ENCODE measurements at regions not wholly inside any gene's neighbourhood (a gene's known extent, or its start where the extent isn't known, plus 50 kb on each side); places are given as distances from the start of the nearest gene placed in this dataset.

GRCh38 chr11:134674974-134675373 is 262.9 kb upstream of the B3GAT1 start:
- DNase-seq (ENCODE audit: low read depth, low spot score), result no peak

- DNase-seq (ENCODE audit: low read depth, low spot score), result no peak
Measured at GRCh38 chr11:134670961-134671370, 258.9 kb upstream of the B3GAT1 start.

DNA sequence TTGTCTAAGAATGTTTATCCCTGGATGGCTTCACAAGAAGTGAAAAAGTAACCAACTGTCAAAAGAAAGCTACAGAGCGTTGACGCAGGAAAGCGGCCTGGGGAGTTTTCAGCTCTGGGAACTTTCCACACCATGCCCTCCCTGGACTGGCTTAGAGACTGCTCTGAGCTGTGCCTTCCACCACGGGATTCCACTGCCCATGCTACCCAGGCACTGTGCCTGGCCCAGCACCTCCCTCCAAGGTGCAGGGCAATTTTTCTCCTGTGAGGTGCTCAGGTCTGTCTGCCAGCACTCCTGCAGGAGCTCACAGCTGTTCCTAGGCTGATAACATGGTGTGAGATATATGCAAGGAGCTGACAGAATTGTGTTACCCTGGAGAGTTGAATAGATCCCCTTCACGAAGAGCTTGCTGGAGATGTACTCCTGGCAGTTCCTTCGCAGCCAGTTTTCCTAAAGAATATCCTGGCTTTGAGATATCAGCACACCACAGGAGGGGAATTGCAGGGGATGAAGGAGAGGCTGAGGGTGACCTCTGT is 258.3 kb upstream of the B3GAT1 start:
- DNase-seq (ENCODE audit: low read depth, low spot score), result no peak

- no peak for DNase-seq (ENCODE audit: low read depth, low spot score)
Measured at GRCh38 chr11:134669796-134670195, 257.8 kb upstream of the B3GAT1 start.

DNA sequence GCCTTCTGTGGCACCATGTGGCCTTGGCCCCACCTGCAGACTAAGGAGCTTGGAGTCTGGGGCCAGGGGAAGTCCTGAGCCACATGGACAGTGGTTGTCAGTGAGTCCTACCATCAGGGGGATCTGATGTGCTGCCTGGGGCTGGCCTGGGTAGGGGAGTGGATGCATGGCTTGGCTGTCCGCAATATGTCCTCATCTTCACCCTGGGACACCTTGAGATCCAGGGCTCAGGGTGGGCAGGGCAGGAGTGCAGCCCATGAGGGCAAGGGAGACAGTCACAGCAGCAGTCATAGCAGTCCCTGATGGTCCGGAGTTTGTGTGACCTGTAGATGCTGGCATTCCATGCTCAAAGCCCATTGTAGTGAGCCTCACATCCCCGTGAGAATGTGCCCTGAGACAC is 256.8 kb upstream of the B3GAT1 start:
- DNase-seq (ENCODE audit: low read depth, low spot score), result no peak

DNA sequence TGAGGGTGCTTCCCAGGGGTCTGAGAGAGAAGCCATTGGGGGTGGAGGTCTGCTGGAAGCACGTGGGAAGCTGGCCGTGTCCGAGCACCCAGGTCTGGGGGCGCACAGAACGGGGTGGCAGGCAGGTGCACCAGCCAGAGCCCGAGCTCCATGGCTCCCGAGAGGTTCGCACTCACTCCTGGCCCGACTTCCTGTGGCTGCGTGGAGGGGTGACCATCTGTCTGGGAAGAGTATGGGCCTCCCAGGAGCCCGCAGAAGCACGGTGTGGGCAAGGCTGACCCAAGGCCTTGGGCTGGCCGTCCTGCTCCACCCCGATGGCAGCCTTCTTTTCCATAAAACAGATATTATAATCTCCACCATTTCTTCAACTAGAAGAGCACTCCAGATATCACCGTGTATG is 256.0 kb upstream of the B3GAT1 start:
- no peak for DNase-seq (ENCODE audit: low read depth, low spot score)

DNA sequence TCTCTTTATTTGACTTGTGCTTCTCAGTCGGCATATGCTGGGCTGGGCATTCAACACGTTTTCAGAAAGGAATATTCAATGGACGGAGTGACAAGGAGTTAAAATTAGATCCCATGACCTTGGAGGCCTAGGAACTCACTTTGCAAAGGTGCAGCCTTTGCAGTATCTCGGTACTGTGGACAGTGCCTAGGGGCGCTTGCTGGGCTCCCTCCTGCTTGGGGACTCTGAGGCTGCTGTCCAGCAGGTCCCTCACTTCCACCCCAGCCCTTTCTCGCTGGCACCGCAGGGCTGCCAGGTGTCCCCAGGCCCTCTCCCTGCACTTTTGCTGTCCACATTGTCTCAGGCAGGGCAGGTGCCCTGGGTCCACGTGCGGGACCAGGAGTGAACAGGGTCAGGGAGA is 255.5 kb upstream of the B3GAT1 start:
- no peak for DNase-seq (ENCODE audit: low read depth, low spot score)

DNA sequence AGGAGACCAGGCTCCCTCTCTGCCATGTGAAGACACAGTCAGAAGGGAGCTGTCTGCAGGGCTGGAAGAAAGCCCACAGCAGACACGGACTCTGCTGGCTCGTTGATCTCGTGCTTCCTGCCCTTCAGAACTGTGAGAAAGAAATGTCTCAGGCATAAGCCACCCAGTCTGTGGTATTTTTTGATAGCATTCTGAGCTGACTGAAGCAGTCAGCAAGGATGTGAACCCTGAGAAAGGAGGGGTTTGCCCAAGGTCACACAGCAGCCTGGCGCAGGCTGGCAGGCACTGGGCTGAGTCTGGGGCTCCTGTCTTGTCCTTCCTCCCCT is 255.1 kb upstream of the B3GAT1 start:
- DNase-seq (ENCODE audit: low read depth, low spot score), result no peak

DNA sequence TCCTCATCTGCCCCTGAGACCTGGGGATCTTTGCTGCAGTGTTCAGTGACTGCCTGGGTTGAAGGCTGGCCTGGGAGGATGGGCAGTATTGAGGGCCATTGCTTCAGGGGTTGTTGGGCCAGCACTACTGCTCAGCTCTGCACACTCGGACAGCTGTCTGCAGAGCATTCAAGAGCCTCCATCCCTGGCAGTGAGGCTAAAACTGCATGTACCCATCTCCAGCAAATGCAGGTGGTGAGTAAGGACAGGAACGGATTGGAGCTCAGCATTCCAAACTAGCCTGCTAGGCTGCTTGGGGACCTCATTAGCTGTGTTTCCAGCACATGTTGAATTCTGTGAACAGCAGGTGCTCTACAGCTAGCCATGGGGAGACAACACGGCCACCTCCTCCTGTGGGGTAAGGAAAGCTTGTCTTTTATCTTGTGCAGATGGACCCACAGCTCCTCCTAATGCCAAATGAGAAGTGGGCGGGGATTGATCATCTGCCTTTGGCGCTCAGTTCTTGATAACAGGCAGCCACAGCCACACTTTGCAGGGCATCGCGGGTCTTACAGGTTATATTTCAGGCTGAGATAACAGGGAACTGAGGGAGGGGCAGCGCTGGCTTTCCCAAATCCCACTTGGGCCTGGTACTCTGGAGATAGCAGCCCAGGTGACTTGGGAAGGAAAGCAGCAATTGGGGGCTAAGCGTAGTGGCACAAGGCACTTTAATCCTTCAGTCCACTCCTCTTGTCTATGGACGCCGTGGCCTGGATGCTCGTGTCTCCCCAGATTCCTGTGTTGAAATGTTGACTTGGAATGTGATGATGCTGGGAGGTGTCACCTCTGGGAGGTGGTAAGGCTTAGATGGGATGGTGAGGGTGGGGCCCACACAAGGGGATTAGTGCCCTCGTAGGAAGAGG is 254.5 kb upstream of the B3GAT1 start:
- no peak for DNase-seq (ENCODE audit: low read depth, low spot score)

- no peak for DNase-seq (ENCODE audit: low read depth, low spot score)
Measured at GRCh38 chr11:134665571-134666270, 253.7 kb upstream of the B3GAT1 start.

DNA sequence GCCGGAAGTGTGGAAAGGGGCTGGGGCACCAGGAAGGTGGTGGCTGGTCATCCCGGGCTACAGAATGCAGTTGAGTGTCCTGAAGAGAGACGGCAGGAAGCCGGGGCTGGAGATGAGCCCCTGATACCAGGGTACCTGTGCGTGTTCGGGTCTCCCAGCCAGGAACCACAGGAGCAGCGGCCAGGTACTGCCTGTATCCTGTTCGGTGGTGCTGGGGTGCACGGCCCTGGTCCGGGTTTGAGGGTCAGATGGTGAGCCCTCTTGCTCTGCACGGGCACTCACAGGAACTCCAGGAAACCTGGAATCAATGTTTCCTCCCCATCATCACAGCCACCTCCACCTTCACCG is 253.1 kb upstream of the B3GAT1 start:
- DNase-seq (ENCODE audit: low read depth, low spot score), result no peak

GRCh38 chr11:134664447-134665187 is 252.6 kb upstream of the B3GAT1 start:
- no peak for DNase-seq (ENCODE audit: low read depth, low spot score)

- no peak for DNase-seq (ENCODE audit: low read depth, low spot score)
Measured at GRCh38 chr11:134663506-134664313, 251.7 kb upstream of the B3GAT1 start.

GRCh38 chr11:134662629-134663360 is 250.8 kb upstream of the B3GAT1 start:
- DNase-seq (ENCODE audit: low read depth, low spot score), result no peak

DNA sequence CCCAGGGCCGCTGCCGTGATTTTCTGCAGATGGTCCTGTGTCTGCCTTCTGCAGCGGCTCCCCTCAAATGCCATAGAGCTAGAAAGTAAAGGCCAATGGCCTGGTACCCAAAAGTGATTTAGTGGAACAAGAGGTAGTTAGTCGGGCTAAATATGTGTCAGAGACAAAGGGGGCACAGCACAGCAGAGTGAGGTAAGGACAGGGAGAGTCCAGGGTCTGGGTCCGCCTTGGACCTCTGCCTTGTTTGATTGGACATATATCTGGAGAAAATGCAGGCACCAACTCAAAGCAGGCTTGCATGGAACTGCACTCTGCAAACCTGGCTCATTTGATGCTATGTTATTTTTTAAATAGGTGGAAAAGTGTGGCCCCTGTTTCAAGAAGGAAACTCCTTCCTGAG is 249.6 kb upstream of the B3GAT1 start:
- no peak for DNase-seq (ENCODE audit: low read depth, low spot score)

- no peak for DNase-seq (ENCODE audit: low read depth, low spot score)
Measured at GRCh38 chr11:134660416-134660815, 248.4 kb upstream of the B3GAT1 start.

GRCh38 chr11:134659882-134660281 is 247.8 kb upstream of the B3GAT1 start:
- no peak for DNase-seq (ENCODE audit: low read depth, low spot score)

DNA sequence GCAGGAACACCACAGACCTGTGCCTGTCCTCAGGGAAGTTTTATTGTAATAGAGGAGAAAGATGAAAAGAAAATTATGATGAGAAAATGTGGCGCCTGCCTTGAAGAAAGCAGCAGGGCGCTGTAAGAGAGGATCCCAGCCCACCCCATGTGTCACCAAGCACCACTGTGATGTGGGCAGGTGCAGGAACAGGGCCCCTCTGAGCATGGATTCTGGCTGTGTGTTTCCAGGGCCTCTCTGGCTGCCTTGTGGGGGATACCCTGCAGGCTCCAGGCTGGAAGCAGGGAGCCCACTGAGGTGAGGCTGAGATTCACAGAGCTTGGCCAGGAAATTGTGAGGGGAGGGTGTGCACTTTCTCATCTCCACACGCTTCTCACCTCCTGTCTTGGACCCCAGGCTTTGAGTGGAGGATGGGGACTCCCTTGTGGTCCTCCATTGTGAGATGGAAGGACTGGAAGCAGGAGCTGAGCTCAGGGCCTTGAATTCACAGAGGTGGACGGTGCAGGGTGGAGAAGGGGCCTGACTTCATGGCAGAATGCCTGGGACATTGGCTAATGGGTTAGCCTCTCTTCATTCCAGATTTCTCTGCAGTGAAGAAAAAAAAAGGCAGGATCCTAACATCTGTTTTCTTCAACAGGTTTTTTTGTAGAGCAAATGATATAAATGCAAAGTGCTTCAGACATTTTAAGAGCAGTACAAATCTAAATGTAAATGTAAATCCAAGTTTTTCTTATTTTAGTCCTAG is 246.6 kb upstream of the B3GAT1 start:
- DNase-seq (ENCODE audit: low read depth, low spot score), result no peak

DNA sequence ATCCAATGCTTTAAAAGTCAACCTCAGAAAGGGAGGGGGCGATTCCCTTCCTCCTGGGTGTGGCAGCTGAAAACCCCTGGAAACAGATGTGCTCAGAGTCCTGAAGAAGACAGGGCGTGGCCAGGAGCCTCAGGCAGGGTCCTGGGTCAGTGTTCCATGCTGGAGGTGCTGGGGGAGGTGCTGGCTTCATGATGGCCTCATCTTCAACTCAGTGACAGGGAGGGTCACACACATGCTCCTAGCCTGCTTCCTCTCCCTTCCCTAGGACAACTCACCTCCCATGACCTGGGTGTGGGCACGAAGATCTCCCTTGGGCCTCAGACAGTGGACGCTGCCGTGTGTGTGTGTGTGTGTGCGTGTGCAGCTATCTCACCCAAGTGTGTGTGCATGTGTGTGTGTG is 245.6 kb upstream of the B3GAT1 start:
- DNase-seq (ENCODE audit: low read depth, low spot score), result no peak

All from pulmonary artery endothelial cell (primary cell).